Mesodermal cell (in vitro differentiated cells): ENCODE measurements at regions not wholly inside any gene's neighbourhood (a gene's known extent, or its start where the extent isn't known, plus 50 kb on each side); places are given as distances from the start of the nearest gene placed in this dataset.

Experiments used
- H3K27ac ChIP-seq: 2 replicates; pipeline ENCODE4 v1.7.0; 2013; ENCODE audit warnings: mild to moderate bottlenecking, low read depth, low read length, moderate library complexity; ENCODE audit not compliant: severe bottlenecking
- H3K36me3 ChIP-seq: 2 replicates; pipeline ENCODE4 v1.7.1; 2013; ENCODE audit warnings: mild to moderate bottlenecking, low read length, moderate library complexity; ENCODE audit not compliant: control insufficient read depth, insufficient read depth
- H3K4me1 ChIP-seq: one replicate; pipeline ENCODE4 v1.7.1; 2013; ENCODE audit warnings: mild to moderate bottlenecking, low read length; ENCODE audit not compliant: insufficient read depth, control insufficient read depth, poor library complexity, severe bottlenecking
- H3K4me3 ChIP-seq: 2 replicates; pipeline ENCODE4 v1.7.0; 2013; ENCODE audit warnings: low read length, control low read depth, mild to moderate bottlenecking; ENCODE audit not compliant: insufficient read depth, poor library complexity, severe bottlenecking; ENCODE audit errors: extremely low read depth
- H3K9me3 ChIP-seq: 2 replicates; pipeline ENCODE4 v1.7.1; 2013; ENCODE audit warnings: mild to moderate bottlenecking, low read length, moderate library complexity; ENCODE audit not compliant: control insufficient read depth
- WGBS, 2 experiments: methylation state at CpG; one replicate each; pipeline ENCODE4 v1.1.5; 2013; ENCODE audit warnings: missing lambda C conversion rate in 2 of 2; ENCODE audit not compliant: insufficient coverage in 2 of 2; 5-methylcytosine and 5-hydroxymethylcytosine counted together

- H3K27ac ChIP-seq = peak overlapping the region; percentile 7
Measured at GRCh38 chr4:10762561-10762960, 78.0 kb upstream of the CLNK start.

GRCh38 chr4:10761903-10762302, 77.3 kb upstream of the CLNK start:
- H3K27ac ChIP-seq = no peak overlapping the region
- 88 to 100% methylated on average over 1 of the region's 1 CpG for WGBS, 2 experiments
- peaks cover 11% of the 10 kb centered on the region for H3K4me1 ChIP-seq
- no peaks in the 10 kb centered on the region for H3K36me3 ChIP-seq
- no peak overlapping the region for H3K4me3 ChIP-seq
- H3K9me3 ChIP-seq = no peaks in the 10 kb centered on the region

More at GRCh38 chr4:10762561-10762960, 78.0 kb upstream of the CLNK start:
- Histone ChIP-seq H3K9me3 (no peaks in the 10 kb centered on the region), H3K4me3 (no peak overlapping the region), H3K4me1 (peaks cover 11% of the 10 kb centered on the region), H3K36me3 (no peaks in the 10 kb centered on the region)
- WGBS, 2 experiments = 31 to 40% methylated on average over 1 to 4 of the region's 4 CpGs

- no peaks in the 10 kb centered on the region for H3K9me3 ChIP-seq
- peaks cover 11% of the 10 kb centered on the region for H3K4me1 ChIP-seq
- H3K36me3 ChIP-seq = no peaks in the 10 kb centered on the region
- WGBS, 2 experiments = 100% methylated on average over 2 to 3 of the region's 3 CpGs
- H3K4me3 ChIP-seq = no peak overlapping the region
- no peak overlapping the region for H3K27ac ChIP-seq
Measured at GRCh38 chr4:10760086-10760485, 75.5 kb upstream of the CLNK start.

DNA sequence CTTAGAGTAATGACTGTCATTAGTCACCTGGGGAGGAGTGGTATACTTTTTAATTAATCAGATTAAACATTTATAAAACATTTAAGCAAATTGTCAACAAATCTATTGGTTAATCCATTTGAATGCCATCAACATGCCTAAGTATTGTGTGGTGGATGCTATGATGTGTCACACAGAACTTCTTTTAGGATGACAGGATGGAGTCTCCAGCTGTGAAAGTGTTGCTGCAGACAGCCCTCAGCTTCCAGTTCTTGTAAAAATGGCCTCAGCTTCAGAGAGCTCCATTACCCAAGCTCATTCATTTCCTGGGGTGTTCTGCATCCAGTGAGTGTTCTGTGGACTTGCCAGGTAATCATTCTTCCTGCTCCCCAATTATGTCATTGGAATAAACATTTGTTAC, 74.3 kb upstream of the CLNK start:
- Histone ChIP-seq H3K4me1 (peaks cover 11% of the 10 kb centered on the region), H3K27ac (no peak overlapping the region), H3K36me3 (no peaks in the 10 kb centered on the region), H3K4me3 (no peak overlapping the region), H3K9me3 (no peaks in the 10 kb centered on the region)

DNA sequence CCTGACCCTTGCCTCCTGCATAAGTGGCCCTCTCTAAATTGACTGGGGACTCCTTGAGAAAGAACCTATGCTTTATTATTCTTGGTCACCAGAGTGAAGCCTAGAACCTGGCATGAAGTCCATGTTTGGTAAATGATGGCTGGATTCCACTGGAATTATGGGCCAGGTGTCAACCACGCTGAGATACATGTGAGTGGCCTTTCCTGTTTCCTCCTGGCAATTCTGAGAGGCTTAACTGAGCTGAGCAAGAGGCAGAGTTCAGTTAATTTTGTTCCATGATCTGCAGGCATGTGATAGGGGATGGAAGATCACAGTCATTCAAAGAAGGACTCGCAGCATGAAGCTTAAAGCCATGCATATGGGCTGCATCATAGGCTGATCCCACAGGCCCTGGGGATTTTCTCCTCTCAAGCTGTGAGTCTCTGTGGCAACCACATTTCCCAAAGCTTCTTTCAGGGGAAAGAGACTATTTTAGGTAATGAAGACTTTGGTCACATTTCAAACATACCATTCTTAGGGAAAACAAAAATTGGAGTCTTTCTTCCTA, 69.4 kb upstream of the CLNK start:
- Histone ChIP-seq H3K27ac (no peak overlapping the region), H3K36me3 (no peaks in the 10 kb centered on the region), H3K4me3 (no peak overlapping the region), H3K9me3 (no peaks in the 10 kb centered on the region), H3K4me1 (no peaks in the 10 kb centered on the region)
- WGBS, 2 experiments = 86 to 100% methylated on average over 2 of the region's 2 CpGs

DNA sequence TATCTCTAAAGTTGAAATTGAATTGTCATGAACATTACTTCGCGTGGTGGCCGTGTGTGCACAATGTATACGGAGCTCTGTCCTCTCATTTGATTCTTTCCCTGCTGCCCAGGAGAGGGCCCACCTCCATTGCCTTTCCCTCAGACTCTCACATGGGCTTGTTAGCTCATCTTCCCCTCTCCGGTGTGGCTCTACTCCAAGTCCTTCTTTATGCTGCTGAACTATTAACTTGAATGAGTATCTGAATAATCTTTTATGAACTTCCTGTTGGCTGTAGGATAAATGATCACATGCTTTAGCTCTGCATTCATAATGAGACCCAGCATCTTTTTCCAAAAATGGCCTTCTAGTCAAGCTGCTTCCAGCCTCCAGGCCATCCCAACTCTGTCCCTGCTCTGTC, 68.8 kb upstream of the CLNK start:
- Histone ChIP-seq H3K4me1 (no peaks in the 10 kb centered on the region), H3K4me3 (no peak overlapping the region), H3K27ac (no peak overlapping the region), H3K36me3 (no peaks in the 10 kb centered on the region), H3K9me3 (no peaks in the 10 kb centered on the region)
- WGBS, 2 experiments = 93 to 97% methylated on average over 4 of the region's 5 CpGs

DNA sequence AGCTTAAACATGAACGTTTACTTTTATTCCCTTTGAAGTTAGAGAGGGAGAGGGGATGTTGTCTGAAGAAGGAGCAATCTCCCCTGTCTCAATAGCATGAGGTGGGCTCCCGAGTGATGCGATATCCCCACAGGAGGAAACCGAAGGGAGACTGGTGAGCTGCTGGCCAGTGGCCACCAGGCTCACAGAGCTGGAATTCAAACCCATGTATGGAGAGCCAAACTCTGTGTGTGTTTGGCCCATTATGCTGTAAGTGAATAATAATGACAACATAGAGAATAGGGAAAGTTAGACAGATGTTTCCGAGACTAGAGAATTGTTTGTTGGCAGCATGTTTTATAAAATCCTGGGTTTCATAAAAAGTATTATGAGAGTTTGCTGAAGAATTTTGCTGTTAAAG, 66.1 kb upstream of the CLNK start:
- no peaks in the 10 kb centered on the region for H3K36me3 ChIP-seq
- no peaks in the 10 kb centered on the region for H3K9me3 ChIP-seq
- no peaks in the 10 kb centered on the region for H3K4me1 ChIP-seq
- H3K4me3 ChIP-seq = no peak overlapping the region
- no peak overlapping the region for H3K27ac ChIP-seq
- WGBS, 2 experiments = 100% methylated on average over 2 to 4 of the region's 5 CpGs

- H3K27ac ChIP-seq = no peak overlapping the region
Measured at GRCh38 chr4:10747186-10747585, 62.6 kb upstream of the CLNK start.

DNA sequence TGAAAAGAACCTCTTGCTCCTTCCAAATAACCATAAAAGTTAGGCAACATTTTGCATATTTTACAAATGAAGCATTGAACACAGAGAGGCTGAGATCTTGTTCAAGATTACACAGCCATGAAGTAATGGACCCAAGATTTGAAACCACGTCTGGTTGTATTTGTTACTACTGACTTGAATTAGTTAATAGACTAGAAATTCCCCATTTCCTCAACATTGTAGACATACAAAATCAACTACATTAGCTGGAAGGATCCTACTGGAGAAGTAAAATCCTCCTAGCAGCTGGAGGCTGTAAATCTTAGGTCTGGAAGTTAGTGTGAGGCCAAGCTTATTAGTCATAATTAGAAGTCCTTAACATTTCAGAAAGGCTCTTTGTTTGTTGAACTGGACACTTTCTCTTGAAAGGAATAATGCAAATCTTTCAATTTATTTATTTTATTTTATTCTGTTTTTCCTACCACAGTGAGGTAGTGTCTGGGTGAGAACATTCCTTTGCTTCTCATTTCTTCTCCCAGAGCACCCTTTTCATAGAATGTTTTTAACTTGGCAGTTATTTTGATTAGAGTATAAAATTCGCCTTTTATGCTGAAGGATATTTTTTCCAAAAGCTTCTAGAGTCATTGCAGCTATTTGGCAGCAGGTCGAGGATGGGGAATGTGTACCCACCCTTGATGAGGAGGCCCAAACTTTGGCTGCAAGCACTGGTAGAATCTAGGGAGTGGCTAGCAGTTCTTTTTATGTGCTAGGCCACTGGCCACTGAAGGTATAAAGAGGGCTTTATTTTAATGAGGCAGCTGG, 62.0 kb upstream of the CLNK start:
- no peak overlapping the region for H3K4me3 ChIP-seq
- H3K4me1 ChIP-seq = no peaks in the 10 kb centered on the region
- no peaks in the 10 kb centered on the region for H3K36me3 ChIP-seq
- H3K9me3 ChIP-seq = no peaks in the 10 kb centered on the region
- no peak overlapping the region for H3K27ac ChIP-seq
- WGBS, 2 experiments = 76 to 100% methylated on average over 2 of the region's 3 CpGs

More at GRCh38 chr4:10747186-10747585, 62.6 kb upstream of the CLNK start:
- Histone ChIP-seq H3K36me3 (no peaks in the 10 kb centered on the region), H3K4me1 (no peaks in the 10 kb centered on the region), H3K4me3 (no peak overlapping the region), H3K9me3 (no peaks in the 10 kb centered on the region)
- WGBS, 2 experiments = 60 to 95% methylated on average over 1 to 5 of the region's 5 CpGs

DNA sequence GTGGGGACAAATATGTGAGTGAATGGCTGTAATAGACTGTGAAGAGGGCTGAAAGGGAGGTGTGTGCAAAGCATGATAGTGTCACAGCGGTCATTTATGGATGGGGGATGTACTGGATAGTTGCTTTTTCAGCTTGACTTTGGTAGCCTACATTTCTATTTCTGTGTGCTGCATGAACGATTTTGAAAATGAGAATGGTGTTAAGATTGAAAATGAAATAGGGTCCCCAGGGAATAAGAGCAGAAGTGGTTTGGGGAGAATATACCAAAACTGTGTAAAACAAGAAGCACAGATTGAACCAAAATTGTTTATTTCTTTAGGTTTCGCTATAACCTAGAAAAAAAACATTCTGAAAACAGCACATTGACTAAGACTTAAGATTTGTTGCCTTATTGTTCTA, 58.8 kb upstream of the CLNK start:
- 87 to 100% methylated on average over 2 of the region's 3 CpGs for WGBS, 2 experiments
- H3K4me1 ChIP-seq = peaks cover 6% of the 10 kb centered on the region
- no peaks in the 10 kb centered on the region for H3K36me3 ChIP-seq
- H3K9me3 ChIP-seq = no peaks in the 10 kb centered on the region
- no peak overlapping the region for H3K27ac ChIP-seq
- no peak overlapping the region for H3K4me3 ChIP-seq

DNA sequence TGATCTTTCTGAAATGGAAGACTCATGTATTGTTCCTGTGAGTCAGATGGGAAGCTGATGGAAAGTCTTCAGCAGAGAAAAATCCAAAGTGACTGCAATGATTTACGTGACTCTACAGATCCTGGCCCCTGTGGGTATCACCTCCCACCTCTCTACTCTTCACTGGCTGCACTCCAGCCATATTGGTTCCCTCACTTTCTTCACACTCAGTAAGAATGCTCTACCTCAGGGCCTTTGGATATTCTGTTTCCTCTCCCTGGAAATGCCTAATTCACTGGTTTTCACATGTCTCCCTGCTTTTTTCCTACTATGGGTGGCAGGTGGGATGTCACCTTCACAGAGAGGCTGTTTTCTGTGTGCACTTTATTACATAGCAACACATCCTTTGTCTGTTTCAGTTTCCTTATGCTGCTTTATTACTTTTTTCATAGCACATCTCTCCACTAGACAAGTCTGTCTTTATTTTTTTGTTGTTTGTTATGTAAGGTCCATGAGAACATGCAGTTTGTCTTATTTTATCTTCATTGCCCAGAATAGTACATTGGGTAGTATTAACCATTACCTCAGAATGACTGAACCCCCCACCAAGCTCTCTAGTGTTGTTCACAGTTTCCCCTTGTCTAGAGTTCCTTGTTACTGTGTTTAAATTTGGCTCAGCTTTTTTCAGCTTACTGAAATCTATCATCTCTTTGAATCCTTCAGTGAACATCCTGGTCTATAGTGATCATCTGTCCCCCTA, 57.6 kb upstream of the CLNK start:
- Histone ChIP-seq H3K27ac (no peak overlapping the region), H3K4me1 (peaks cover 6% of the 10 kb centered on the region), H3K4me3 (no peak overlapping the region), H3K36me3 (no peaks in the 10 kb centered on the region), H3K9me3 (no peaks in the 10 kb centered on the region)
- 57 to 88% methylated on average over 1 of the region's 1 CpG for WGBS, 2 experiments
